Heart left ventricle (tissue), 16 donors: ENCODE measurements at regions not wholly inside any gene's neighbourhood (a gene's known extent, or its start where the extent isn't known, plus 50 kb on each side); places are given as distances from the start of the nearest gene placed in this dataset.

Experiments
- ATAC-seq, 4 donors: fragments of 200-7000 bp; cut with Tn5 transposase; one replicate each; pipeline ENCODE4 v1.9.1; 2020 to 2022; ENCODE audit warnings: moderate library complexity in 4 of 4, mild to moderate bottlenecking in 3 of 4, moderate number of reproducible peaks in 1 of 4
- DNase-seq, 5 donors: peaks; one replicate each; pipeline ENCODE4 v3.0.0-alpha.2; 2020
- H3K27ac ChIP-seq, 12 donors: fragments of 200-600 bp; sonication (generic) in 4 of 12; one replicate each; pipeline versions ENCODE4 v1.5.0 to v1.8.0; 2016 to 2022; ENCODE audit warnings: mild to moderate bottlenecking in 2 of 12
- H3K27me3 ChIP-seq, 9 donors: fragments of 200-600 bp; sonication (generic) in 2 of 9; one replicate each; pipeline versions ENCODE4 v1.5.1 to v1.8.0; 2016 to 2022; ENCODE audit warnings: mild to moderate bottlenecking in 3 of 9
- H3K36me3 ChIP-seq, 9 donors: fragments of 200-600 bp; sonication (generic) in 2 of 9; one replicate each; pipeline versions ENCODE4 v1.5.0 to v1.8.0; 2018 to 2022; ENCODE audit warnings: mild to moderate bottlenecking in 2 of 9
- H3K4me1 ChIP-seq, 12 donors: fragments of 200-600 bp; sonication (generic) in 4 of 12; one replicate each; pipeline versions ENCODE4 v1.5.0 to v1.8.0; 2016 to 2022; ENCODE audit warnings: mild to moderate bottlenecking in 3 of 12
- H3K4me3 ChIP-seq, 12 donors: fragments of 200-600 bp; sonication (generic) in 4 of 12; one replicate each; pipeline versions ENCODE4 v1.5.0 to v1.8.0; 2017 to 2022; ENCODE audit warnings: mild to moderate bottlenecking in 9 of 12, moderate library complexity in 4 of 12
- H3K9me3 ChIP-seq, 12 donors: fragments of 200-600 bp; sonication (generic) in 4 of 12; one replicate each; pipeline versions ENCODE4 v1.5.0 to v1.8.0; 2016 to 2022; ENCODE audit warnings: mild to moderate bottlenecking in 1 of 12
- POLR2A ChIP-seq, 2 donors: fragments of 450-650 bp; IDR thresholded peaks; one replicate each; pipeline ENCODE4 v1.6.1; 2017; ENCODE audit warnings: antibody characterized with exemption in 2 of 2, mild to moderate bottlenecking in 2 of 2, moderate library complexity in 2 of 2
- WGBS, 4 donors: extraction: QIAGEN DNeasy Blood & Tissue Kit in 2 of 4; methylation state at CpG; one replicate each; pipeline versions ENCODE4 v1.1.5 to v1.1.7; 2013 to 2018; 5-methylcytosine and 5-hydroxymethylcytosine counted together
- intact Hi-C, 10 donors: fragments of 100-400 bp; cut with DNase I; formaldehyde crosslinking; loops; one replicate each; pipeline versions ENCODE4 v1.11.1 to v1.14.2; 2022
- TF ChIP-seq, protein P1 (sequence below), 12 donors: fragments of 200-600 bp; sonication (generic) in 4 of 12; IDR thresholded peaks; one replicate each; pipeline versions ENCODE4 v1.5.0 to v1.8.0; 2018 to 2022; ENCODE audit warnings: antibody characterized with exemption in 12 of 12, mild to moderate bottlenecking in 5 of 12
- donor health status: ischemic (EF 13 %, LVEDD 7.1; RV severe dilation, severe dysfunction).
- donor health status: healthy with polysubstance abuse.
- donor health status: DM: no; HTN: yes; CAD: no.
- donor health status: DM: no; HTN: no; CAD: no.
- donor health status: ischemic (EF 25% LVEDD 6.9; RV normal size, moderate dysfunction).
- donor health status: ischemic (EF 25% LVEDD 5.7; RV mildly dilated, moderate dysfunction).
- donor health status: healthy.
- donor health status: DM: yes; HTN: yes; CAD: no.
- donor health status: ischemic (EF 35%, LVEDD 5.7; RV mildly dilated, moderate dysfunction).
- donor health status: nonischemic (EF 11% LVEDD 7.7; RV severe dilation, severe dysfunction).
- donor health status: DM: yes; HTN: yes; CAD: no.
- donor health status: PGD.
- donor health status: ischemic (EF 29% LVEDD 5.4; RV normal size, mild dysfunction).
- donor health status: nonischemic (EF 23%, LVEDD 6.1; RV moderate dilation, normal function).

- intact Hi-C loops = no loop called here
- no peaks in the 10 kb centered on the region for H3K4me1 ChIP-seq
- WGBS, 4 donors = 82 to 89% (median 86%) methylated on average over 3 of the region's 3 CpGs
- TF ChIP-seq, protein P1, sequence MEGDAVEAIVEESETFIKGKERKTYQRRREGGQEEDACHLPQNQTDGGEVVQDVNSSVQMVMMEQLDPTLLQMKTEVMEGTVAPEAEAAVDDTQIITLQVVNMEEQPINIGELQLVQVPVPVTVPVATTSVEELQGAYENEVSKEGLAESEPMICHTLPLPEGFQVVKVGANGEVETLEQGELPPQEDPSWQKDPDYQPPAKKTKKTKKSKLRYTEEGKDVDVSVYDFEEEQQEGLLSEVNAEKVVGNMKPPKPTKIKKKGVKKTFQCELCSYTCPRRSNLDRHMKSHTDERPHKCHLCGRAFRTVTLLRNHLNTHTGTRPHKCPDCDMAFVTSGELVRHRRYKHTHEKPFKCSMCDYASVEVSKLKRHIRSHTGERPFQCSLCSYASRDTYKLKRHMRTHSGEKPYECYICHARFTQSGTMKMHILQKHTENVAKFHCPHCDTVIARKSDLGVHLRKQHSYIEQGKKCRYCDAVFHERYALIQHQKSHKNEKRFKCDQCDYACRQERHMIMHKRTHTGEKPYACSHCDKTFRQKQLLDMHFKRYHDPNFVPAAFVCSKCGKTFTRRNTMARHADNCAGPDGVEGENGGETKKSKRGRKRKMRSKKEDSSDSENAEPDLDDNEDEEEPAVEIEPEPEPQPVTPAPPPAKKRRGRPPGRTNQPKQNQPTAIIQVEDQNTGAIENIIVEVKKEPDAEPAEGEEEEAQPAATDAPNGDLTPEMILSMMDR (IDR thresholded peaks at IDR 0.05) = no peak
- no peak for TF ChIP-seq POLR2A (IDR thresholded peaks at IDR 0.05)
- ATAC-seq = no peak
- no peaks in the 10 kb centered on the region for H3K9me3 ChIP-seq
- H3K27ac ChIP-seq = no peak overlapping the region
- DNase-seq = no peak
- H3K4me3 ChIP-seq = no peak overlapping the region
- H3K27me3 ChIP-seq = peaks cover 0 to 20% (median 0%) of the 10 kb centered on the region in 9 donors
- no peaks in the 10 kb centered on the region for H3K36me3 ChIP-seq
Observed at GRCh38 chr6:40251637-40252300, 317.5 kb upstream of the MOCS1 start.

DNA sequence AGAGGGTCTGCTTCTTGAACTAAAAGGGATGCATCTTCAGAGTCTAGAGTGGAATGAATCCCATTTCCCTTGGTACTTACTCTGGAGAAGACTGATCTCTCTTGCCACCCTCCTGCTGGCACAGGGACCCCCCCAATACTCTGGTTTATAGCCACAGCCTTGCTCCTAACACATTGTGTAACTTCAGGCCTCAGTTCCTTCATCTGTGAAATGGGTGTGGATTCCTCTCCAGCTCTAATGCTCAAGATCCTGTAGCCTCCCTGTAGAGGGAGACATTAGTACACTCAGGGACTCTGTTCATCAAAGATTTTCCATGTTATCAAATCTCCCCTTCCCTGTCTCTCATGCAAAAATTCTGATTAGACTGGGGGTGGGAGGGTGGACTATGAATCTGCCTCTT, 315.7 kb upstream of the MOCS1 start:
- DNase-seq = no peak
- H3K9me3 ChIP-seq = no peaks in the 10 kb centered on the region
- H3K36me3 ChIP-seq = no peaks in the 10 kb centered on the region
- no peak for ATAC-seq
- no peak overlapping the region for H3K27ac ChIP-seq
- H3K4me3 ChIP-seq = no peak overlapping the region
- intact Hi-C loops = no loop called here
- H3K4me1 ChIP-seq = no peaks in the 10 kb centered on the region
- H3K27me3 ChIP-seq = peaks cover 0 to 20% (median 0%) of the 10 kb centered on the region in 9 donors
- TF ChIP-seq, protein P1 (IDR thresholded peaks at IDR 0.05) = no peak
- no peak for TF ChIP-seq POLR2A (IDR thresholded peaks at IDR 0.05)

DNA sequence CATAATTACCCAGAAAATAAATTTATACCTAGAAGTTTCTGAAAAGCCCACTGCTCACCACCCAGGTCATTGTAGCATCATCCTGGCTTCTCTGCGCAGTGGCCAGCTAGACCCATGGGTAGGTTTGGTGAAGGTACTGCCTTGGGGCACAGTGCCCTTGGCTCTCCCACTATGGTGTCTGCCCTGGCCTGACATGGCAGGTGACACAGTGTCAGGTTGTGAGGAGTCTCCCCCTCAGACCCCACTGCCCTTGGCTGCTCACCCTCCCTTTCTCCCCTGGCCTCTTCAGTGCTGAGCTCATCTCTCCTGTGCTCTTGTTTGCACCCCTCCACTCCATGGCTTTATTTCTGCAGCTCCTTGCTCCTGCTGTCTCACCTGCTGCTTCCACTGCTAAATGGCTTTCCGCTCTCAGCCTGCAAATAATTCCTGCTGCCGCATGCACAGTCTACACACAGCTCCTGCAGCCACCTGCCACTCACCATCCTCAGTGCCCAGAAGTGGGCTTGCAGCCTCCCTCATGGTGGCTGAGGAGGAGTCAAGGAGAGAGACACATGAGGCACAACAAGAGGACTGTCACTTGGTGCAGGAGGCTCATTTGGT, 313.4 kb upstream of the MOCS1 start:
- TF ChIP-seq, protein P1 (IDR thresholded peaks at IDR 0.05) = no peak
- no peak for TF ChIP-seq POLR2A (IDR thresholded peaks at IDR 0.05)
- 88 to 94% (median 93%) methylated on average over 3 of the region's 3 CpGs for WGBS, 4 donors
- no peaks in the 10 kb centered on the region for H3K9me3 ChIP-seq
- ATAC-seq (no peak), DNase-seq (no peak)
- H3K27me3 ChIP-seq = peaks cover 0 to 18% (median 0%) of the 10 kb centered on the region in 9 donors
- no peak overlapping the region for H3K4me3 ChIP-seq
- H3K27ac ChIP-seq = no peak overlapping the region
- H3K36me3 ChIP-seq = no peaks in the 10 kb centered on the region
- intact Hi-C loops = no loop called here
- H3K4me1 ChIP-seq = no peaks in the 10 kb centered on the region

- WGBS, 4 donors = 56 to 94% (median 80%) methylated on average over 1 of the region's 1 CpG
Observed at GRCh38 chr6:40244699-40245098, 310.4 kb upstream of the MOCS1 start.

More at GRCh38 chr6:40244699-40245098, 310.4 kb upstream of the MOCS1 start:
- Histone ChIP-seq H3K27ac (no peak overlapping the region), H3K36me3 (no peaks in the 10 kb centered on the region), H3K9me3 (peaks cover 0 to 6% (median 0%) of the 10 kb centered on the region in 12 donors), H3K4me1 (no peaks in the 10 kb centered on the region), H3K4me3 (no peak overlapping the region), H3K27me3 (peaks cover 0 to 2% (median 0%) of the 10 kb centered on the region in 9 donors)
- no peak for DNase-seq
- no peak for ATAC-seq
- intact Hi-C loops = no loop called here
- TF ChIP-seq, protein P1 (IDR thresholded peaks at IDR 0.05) = no peak
- no peak for TF ChIP-seq POLR2A (IDR thresholded peaks at IDR 0.05)
